Upper lobe of right lung (tissue), 1 donor: ENCODE measurements at regions not wholly inside any gene's neighbourhood (a gene's known extent, or its start where the extent isn't known, plus 50 kb on each side); places are given as distances from the start of the nearest gene placed in this dataset.

Experiments
- ATAC-seq: fragments of 200-7000 bp; cut with Tn5 transposase; one replicate; pipeline ENCODE4 v1.9.1; 2020; ENCODE audit warnings: mild to moderate bottlenecking, moderate library complexity
- DNase-seq: peaks from one replicate; pipeline ENCODE4 v3.0.0-alpha.2; 2020
- H3K27ac ChIP-seq: fragments of 200-600 bp; one replicate; pipeline ENCODE4 v1.8.0; 2022
- H3K27me3 ChIP-seq: fragments of 200-600 bp; one replicate; pipeline ENCODE4 v1.8.0; 2022; ENCODE audit warnings: mild to moderate bottlenecking
- H3K36me3 ChIP-seq: fragments of 200-600 bp; one replicate; pipeline ENCODE4 v1.8.0; 2022
- H3K4me1 ChIP-seq: fragments of 200-600 bp; one replicate; pipeline ENCODE4 v1.8.0; 2022
- H3K4me3 ChIP-seq: fragments of 200-600 bp; one replicate; pipeline ENCODE4 v1.8.0; 2022; ENCODE audit warnings: mild to moderate bottlenecking
- H3K9me3 ChIP-seq: fragments of 200-600 bp; one replicate; pipeline ENCODE4 v1.8.0; 2022
- CTCF ChIP-seq: fragments of 200-600 bp; IDR thresholded peaks from one replicate; pipeline ENCODE4 v1.8.0; 2022; ENCODE audit warnings: antibody characterized with exemption
- intact Hi-C: fragments of 100-400 bp; cut with DNase I; formaldehyde crosslinking; loops from one replicate; pipeline ENCODE4 v1.11.0; 2022
- donor health status: DM: no; HTN: yes; CAD: no; lungs with severe emphysema.

- no peaks in the 10 kb centered on the region for H3K27me3 ChIP-seq
- H3K9me3 ChIP-seq: no peaks in the 10 kb centered on the region
- no peak overlapping the region for H3K4me3 ChIP-seq
- DNase-seq (no peak), ATAC-seq (no peak)
- no peak for TF ChIP-seq CTCF
- no peaks in the 10 kb centered on the region for H3K36me3 ChIP-seq
- H3K27ac ChIP-seq: no peak overlapping the region
- H3K4me1 ChIP-seq: no peaks in the 10 kb centered on the region
- intact Hi-C loops: no loop called here
Measured at GRCh38 chr6:154614101-154614500, 103.6 kb upstream of the CNKSR3 start.

DNA sequence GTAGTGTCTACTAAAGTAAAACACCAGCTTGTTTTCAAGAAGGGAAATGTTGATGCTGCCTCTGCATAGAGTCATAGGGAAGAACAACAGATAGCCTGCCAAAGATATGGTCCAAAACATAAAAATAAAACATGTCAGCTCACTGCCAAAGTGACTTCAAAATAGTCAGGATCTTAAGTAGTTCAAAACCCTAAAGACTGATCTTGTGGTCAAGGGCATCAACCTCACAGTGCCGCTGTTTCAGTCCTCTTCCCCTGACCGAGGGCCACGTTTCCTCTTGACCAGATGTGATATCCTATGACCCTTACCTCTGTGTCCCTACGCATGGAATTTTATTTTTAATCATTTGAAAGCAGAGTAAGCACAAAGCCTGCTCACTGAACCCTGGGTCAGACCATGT is 104.2 kb upstream of the CNKSR3 start:
- intact Hi-C loops: no loop called here
- H3K27ac ChIP-seq: no peak overlapping the region
- TF ChIP-seq CTCF: no peak
- no peaks in the 10 kb centered on the region for H3K27me3 ChIP-seq
- no peaks in the 10 kb centered on the region for H3K36me3 ChIP-seq
- no peak overlapping the region for H3K4me3 ChIP-seq
- H3K9me3 ChIP-seq: no peaks in the 10 kb centered on the region
- ATAC-seq (no peak), DNase-seq (no peak)
- H3K4me1 ChIP-seq: no peaks in the 10 kb centered on the region

DNA sequence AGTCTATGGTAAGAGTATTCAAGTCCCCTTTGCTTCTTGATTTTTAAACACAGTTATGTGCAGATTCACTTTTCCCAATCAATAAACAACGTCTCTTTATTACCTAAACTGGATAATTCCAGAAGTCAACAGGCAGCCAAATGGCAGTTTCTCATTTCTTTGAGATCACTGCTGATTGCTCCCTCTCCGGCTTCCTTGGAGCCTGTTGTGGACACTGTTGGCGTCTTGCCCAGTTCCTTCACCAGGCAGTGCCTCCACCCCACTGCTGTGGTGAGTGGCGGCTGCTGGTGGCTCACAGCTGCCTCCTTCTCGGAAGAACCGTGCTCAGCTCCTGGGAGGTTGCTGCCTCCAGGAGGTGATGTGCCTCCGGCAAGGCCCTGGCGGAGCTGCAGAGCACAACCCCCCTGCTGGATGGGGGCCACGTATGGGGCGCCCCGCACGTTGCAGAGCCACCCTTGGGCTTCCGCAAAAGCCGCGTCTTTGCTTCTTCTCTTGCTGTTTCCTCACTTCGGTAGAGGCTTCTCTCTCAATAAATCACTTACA is 105.1 kb upstream of the CNKSR3 start:
- Histone ChIP-seq H3K4me3 (no peak overlapping the region), H3K9me3 (no peaks in the 10 kb centered on the region), H3K4me1 (no peaks in the 10 kb centered on the region), H3K27me3 (no peaks in the 10 kb centered on the region), H3K27ac (no peak overlapping the region), H3K36me3 (no peaks in the 10 kb centered on the region)
- peak; percentile 82 for ATAC-seq
- intact Hi-C loops: no loop called here
- no peak for TF ChIP-seq CTCF
- DNase-seq: peak; percentile 73

DNA sequence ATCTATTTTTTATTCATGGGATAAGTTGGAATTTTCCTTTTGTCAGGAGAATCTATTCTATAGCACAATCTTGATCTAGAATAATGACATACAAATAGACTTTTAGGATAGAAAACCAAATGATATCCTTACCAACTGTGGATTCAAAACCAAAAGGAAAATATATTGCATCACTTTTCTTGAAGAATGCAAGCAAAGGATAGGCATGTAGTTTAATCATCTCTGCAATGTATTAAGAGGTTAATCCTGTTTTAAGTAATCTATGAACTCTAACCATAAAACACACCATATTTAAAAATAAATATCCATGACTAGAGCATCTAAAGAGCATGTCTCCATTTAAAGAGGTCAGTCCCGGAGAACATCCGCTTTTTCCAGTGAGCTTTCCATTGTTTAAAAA is 106.7 kb upstream of the CNKSR3 start:
- DNase-seq: no peak
- Histone ChIP-seq H3K9me3 (no peaks in the 10 kb centered on the region), H3K27ac (no peak overlapping the region), H3K27me3 (no peaks in the 10 kb centered on the region), H3K36me3 (no peaks in the 10 kb centered on the region), H3K4me3 (no peak overlapping the region), H3K4me1 (no peaks in the 10 kb centered on the region)
- TF ChIP-seq CTCF: no peak
- intact Hi-C loops: no loop called here
- ATAC-seq: no peak

DNA sequence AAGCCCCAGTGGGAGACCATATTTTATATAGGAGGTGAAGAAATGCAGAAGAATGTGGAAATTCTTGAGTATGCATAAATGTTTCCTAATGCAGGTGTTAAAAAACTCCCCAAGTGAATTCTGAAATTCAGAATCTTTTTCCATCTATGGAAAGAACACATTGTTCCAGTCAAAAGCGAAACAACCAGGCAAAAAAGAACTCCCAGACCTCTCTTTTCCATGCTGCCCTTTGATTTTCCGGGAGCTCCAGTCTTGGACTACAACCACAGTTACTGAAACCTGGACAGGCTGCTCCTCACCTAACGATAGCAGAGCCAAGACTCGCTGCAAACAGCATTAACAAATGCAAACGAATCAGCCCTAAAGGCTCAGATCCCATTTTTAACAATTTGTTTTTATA is 108.7 kb upstream of the CNKSR3 start:
- ATAC-seq: no peak
- Histone ChIP-seq H3K9me3 (no peaks in the 10 kb centered on the region), H3K27ac (no peak overlapping the region), H3K4me3 (no peak overlapping the region), H3K4me1 (no peaks in the 10 kb centered on the region), H3K36me3 (no peaks in the 10 kb centered on the region), H3K27me3 (no peaks in the 10 kb centered on the region)
- intact Hi-C loops: no loop called here
- no peak for DNase-seq
- TF ChIP-seq CTCF: no peak

GRCh38 chr6:154621686-154622085 is 111.2 kb upstream of the CNKSR3 start:
- no peak for DNase-seq
- Histone ChIP-seq H3K4me3 (no peak overlapping the region), H3K4me1 (no peaks in the 10 kb centered on the region), H3K27ac (no peak overlapping the region), H3K27me3 (no peaks in the 10 kb centered on the region), H3K9me3 (no peaks in the 10 kb centered on the region), H3K36me3 (no peaks in the 10 kb centered on the region)
- intact Hi-C loops: no loop called here
- no peak for ATAC-seq
- no peak for TF ChIP-seq CTCF
